OCI-LY1 (cell line): ENCODE measurements at regions not wholly inside any gene's neighbourhood (a gene's known extent, or its start where the extent isn't known, plus 50 kb on each side); places are given as distances from the start of the nearest gene placed in this dataset.

Experiments
- CTCF ChIP-seq: fragments of 200-600 bp; sonication (generic), shearing (Covaris generic); IDR thresholded peaks from 2 replicates; pipeline ENCODE4 v1.5.1; 2017; ENCODE audit warnings: mild to moderate bottlenecking, antibody characterized with exemption, low read length, moderate library complexity, mixed read lengths
- EZH2 ChIP-seq: fragments of 200-600 bp; sonication (generic), shearing (Covaris generic); IDR thresholded peaks from 2 replicates; pipeline ENCODE4 v1.8.0; 2017; ENCODE audit warnings: borderline replicate concordance, mixed run types, mild to moderate bottlenecking, antibody characterized with exemption, low read length, moderate library complexity, mixed read lengths

- TF ChIP-seq EZH2: no peak
- TF ChIP-seq CTCF: no peak
Observed at GRCh38 chr5:29878599-29878998, 1314.9 kb upstream of the CDH6 start.
